WTC11 (cell line): ENCODE measurements at regions not wholly inside any gene's neighbourhood (a gene's known extent, or its start where the extent isn't known, plus 50 kb on each side); places are given as distances from the start of the nearest gene placed in this dataset.

Experiments
- ATAC-seq: fragments of 200-7000 bp; cut with Tn5 transposase; 2 replicates; pipeline ENCODE4 v1.10.0; 2021; ENCODE audit warnings: mild to moderate bottlenecking, moderate library complexity
- CTCF ChIA-PET: fragments of 300-600 bp; sonication (Branson Sonifier 250); formaldehyde crosslinking; loops from one replicate; lab custom pipeline; 2021; ENCODE audit warnings: antibody characterized with exemption; lab: Charles Lee
- POLR2A ChIA-PET: fragments of 350-600 bp; sonication (Branson Sonifier 250); formaldehyde crosslinking; loops from one replicate; lab custom pipeline; 2021; ENCODE audit warnings: antibody characterized with exemption; lab: Charles Lee
- DNase-seq: peaks from one replicate; pipeline ENCODE4 v3.0.0; 2021; ENCODE audit warnings: low spot score
- H3K27ac Mint-ChIP-seq: 2 replicates; pipeline ENCODE4 v1.8.0; 2021; ENCODE audit warnings: mixed read lengths
- H3K27me3 Mint-ChIP-seq: 2 replicates; pipeline ENCODE4 v1.8.0; 2021; ENCODE audit warnings: low read depth, mild to moderate bottlenecking, moderate library complexity, mixed read lengths
- H3K36me3 Mint-ChIP-seq: 2 replicates; pipeline ENCODE4 v1.8.0; 2021; ENCODE audit warnings: mixed read lengths
- H3K4me1 Mint-ChIP-seq: 2 replicates; pipeline ENCODE4 v1.8.0; 2022; ENCODE audit warnings: mixed read lengths
- H3K4me3 Mint-ChIP-seq: 2 replicates; pipeline ENCODE4 v1.8.0; 2021; ENCODE audit warnings: mild to moderate bottlenecking, moderate library complexity, mixed read lengths
- H3K9me3 Mint-ChIP-seq: 2 replicates; pipeline ENCODE4 v1.8.0; 2021; ENCODE audit warnings: mixed read lengths
- AR ChIP-seq: fragments of 250-450 bp; sonication (Bioruptor Pico); IDR thresholded peaks from 2 replicates; pipeline ENCODE4 v1.9.0; 2021; ENCODE audit warnings: mild to moderate bottlenecking
- ATF2 ChIP-seq: sonication (generic); formaldehyde crosslinking; IDR thresholded peaks from 2 replicates; pipeline ENCODE4 v1.8.1; 2022; ENCODE audit warnings: low read depth, missing genetic modification reagents, borderline replicate concordance
- ATF6 ChIP-seq: sonication (generic); formaldehyde crosslinking; IDR thresholded peaks from 2 replicates; pipeline ENCODE4 v1.8.1; 2023; ENCODE audit warnings: mild to moderate bottlenecking, missing genetic modification reagents
- CREM ChIP-seq: sonication (generic); formaldehyde crosslinking; IDR thresholded peaks from 2 replicates; pipeline ENCODE4 v1.8.1; 2022; ENCODE audit warnings: mild to moderate bottlenecking, missing genetic modification reagents, moderate library complexity
- EMX1 ChIP-seq: fragments of 250-450 bp; sonication (Bioruptor Pico); IDR thresholded peaks from 2 replicates; pipeline ENCODE4 v1.8.0; 2021; ENCODE audit warnings: mild to moderate bottlenecking
- FOXJ3 ChIP-seq: sonication (generic); formaldehyde crosslinking; IDR thresholded peaks from 2 replicates; pipeline ENCODE4 v1.9.0; 2021; ENCODE audit warnings: missing genetic modification reagents, mild to moderate bottlenecking, borderline replicate concordance
- GABPB1 ChIP-seq: sonication (generic); formaldehyde crosslinking; IDR thresholded peaks from 2 replicates; pipeline ENCODE4 v1.8.1; 2023; ENCODE audit warnings: mild to moderate bottlenecking, missing genetic modification reagents
- HMGA2 ChIP-seq: fragments of 250-450 bp; sonication (Bioruptor Pico); IDR thresholded peaks from 2 replicates; pipeline ENCODE4 v1.4.0; 2021; ENCODE audit warnings: mild to moderate bottlenecking, moderate library complexity
- HMGXB4 ChIP-seq: sonication (generic); formaldehyde crosslinking; IDR thresholded peaks from 2 replicates; pipeline ENCODE4 v1.8.1; 2023; ENCODE audit warnings: mild to moderate bottlenecking, moderate library complexity, missing genetic modification reagents
- SOX15 ChIP-seq: fragments of 250-450 bp; sonication (Bioruptor Pico); IDR thresholded peaks from 2 replicates; pipeline ENCODE4 v1.9.0; 2021; ENCODE audit warnings: mild to moderate bottlenecking
- TCF7 ChIP-seq: sonication (generic); formaldehyde crosslinking; IDR thresholded peaks from 2 replicates; pipeline ENCODE4 v1.8.0; 2022; ENCODE audit warnings: mild to moderate bottlenecking, low read depth, missing genetic modification reagents, moderate library complexity
- TP53 ChIP-seq: sonication (generic); formaldehyde crosslinking; IDR thresholded peaks from 2 replicates; pipeline ENCODE4 v1.8.1; 2023; ENCODE audit warnings: mild to moderate bottlenecking, missing genetic modification reagents
- USF1 ChIP-seq: sonication (generic); formaldehyde crosslinking; IDR thresholded peaks from 2 replicates; pipeline ENCODE4 v1.8.0; 2022; ENCODE audit warnings: mild to moderate bottlenecking, missing genetic modification reagents
- ZBTB21 ChIP-seq: sonication (generic); formaldehyde crosslinking; IDR thresholded peaks from 2 replicates; pipeline ENCODE4 v1.8.1; 2023; ENCODE audit warnings: mild to moderate bottlenecking, missing genetic modification reagents, borderline replicate concordance
- ZNF121 ChIP-seq: sonication (generic); formaldehyde crosslinking; IDR thresholded peaks from 2 replicates; pipeline ENCODE4 v1.8.0; 2023; ENCODE audit warnings: missing genetic modification reagents
- ZNF532 ChIP-seq: fragments of 250-450 bp; sonication (Bioruptor Pico); IDR thresholded peaks from 2 replicates; pipeline ENCODE4 v1.9.0; 2021; ENCODE audit warnings: mild to moderate bottlenecking, borderline replicate concordance
- ZNF671 ChIP-seq: fragments of 250-450 bp; sonication (Bioruptor Pico); IDR thresholded peaks from 2 replicates; pipeline ENCODE4 v1.8.0; 2021; ENCODE audit warnings: mild to moderate bottlenecking

GRCh38 chr18:45253973-45254708, 361.1 kb upstream of the SLC14A2 start (continued):
- TF ChIP-seq ZNF532 (CRISPR knock-in tag) (no peak), EMX1 (CRISPR knock-in tag) (no peak), ZNF671 (CRISPR knock-in tag) (no peak), TP53 (CRISPR knock-in tag) (no peak), ATF6 (CRISPR knock-in tag) (no peak), CREM (CRISPR knock-in tag) (no peak), HMGXB4 (CRISPR knock-in tag) (no peak), TCF7 (CRISPR knock-in tag) (no peak), AR (CRISPR knock-in tag) (no peak), HMGA2 (CRISPR knock-in tag) (no peak), GABPB1 (CRISPR knock-in tag) (no peak), ZNF121 (no peak)

GRCh38 chr18:45254709-45255082, 360.6 kb upstream of the SLC14A2 start:
- no peaks in the 10 kb centered on the region for H3K9me3 Mint-ChIP-seq
- DNase-seq (no peak), ATAC-seq (no peak)
- H3K36me3 Mint-ChIP-seq: no peaks in the 10 kb centered on the region
- CTCF ChIA-PET: interaction anchor here (1.0 kb wide), 1 partner anchor 131 kb away, joined by 3 read pairs; no protein-coding TSS in a partner anchor
- no peak overlapping the region for H3K27ac Mint-ChIP-seq
- H3K4me3 Mint-ChIP-seq: no peak overlapping the region
- H3K4me1 Mint-ChIP-seq: peaks cover 8% of the 10 kb centered on the region; the same call in 1 of the 2 replicates
- POLR2A ChIA-PET: no interaction called here
- TF ChIP-seq TCF7 (CRISPR knock-in tag) (no peak), TP53 (CRISPR knock-in tag) (no peak), FOXJ3 (CRISPR knock-in tag) (no peak), AR (CRISPR knock-in tag) (no peak), SOX15 (CRISPR knock-in tag) (no peak), USF1 (CRISPR knock-in tag) (no peak), ZBTB21 (no peak), ATF2 (CRISPR knock-in tag) (no peak)
- H3K27me3 Mint-ChIP-seq: no peaks in the 10 kb centered on the region
